H7 (cell line): ENCODE measurements at regions not wholly inside any gene's neighbourhood (a gene's known extent, or its start where the extent isn't known, plus 50 kb on each side); places are given as distances from the start of the nearest gene placed in this dataset.

Source experiments
- DNase-seq: peaks from one replicate; pipeline ENCODE4 v3.0.0; 2012
- H3K27me3 ChIP-seq: 2 replicates; pipeline ENCODE4 v1.6.0; 2011; ENCODE audit warnings: mild to moderate bottlenecking, low read length; ENCODE audit not compliant: control insufficient read depth, insufficient read depth
- H3K36me3 ChIP-seq: replicated peaks from 2 replicates; pipeline ENCODE4 v1.5.1; 2011; ENCODE audit warnings: low read length; ENCODE audit not compliant: control insufficient read depth, insufficient read depth
- H3K4me3 ChIP-seq: 2 replicates; pipeline ENCODE4 v1.5.1; 2011; ENCODE audit warnings: low read depth, mild to moderate bottlenecking, control low read depth, low read length, moderate library complexity; ENCODE audit not compliant: insufficient read depth

DNA sequence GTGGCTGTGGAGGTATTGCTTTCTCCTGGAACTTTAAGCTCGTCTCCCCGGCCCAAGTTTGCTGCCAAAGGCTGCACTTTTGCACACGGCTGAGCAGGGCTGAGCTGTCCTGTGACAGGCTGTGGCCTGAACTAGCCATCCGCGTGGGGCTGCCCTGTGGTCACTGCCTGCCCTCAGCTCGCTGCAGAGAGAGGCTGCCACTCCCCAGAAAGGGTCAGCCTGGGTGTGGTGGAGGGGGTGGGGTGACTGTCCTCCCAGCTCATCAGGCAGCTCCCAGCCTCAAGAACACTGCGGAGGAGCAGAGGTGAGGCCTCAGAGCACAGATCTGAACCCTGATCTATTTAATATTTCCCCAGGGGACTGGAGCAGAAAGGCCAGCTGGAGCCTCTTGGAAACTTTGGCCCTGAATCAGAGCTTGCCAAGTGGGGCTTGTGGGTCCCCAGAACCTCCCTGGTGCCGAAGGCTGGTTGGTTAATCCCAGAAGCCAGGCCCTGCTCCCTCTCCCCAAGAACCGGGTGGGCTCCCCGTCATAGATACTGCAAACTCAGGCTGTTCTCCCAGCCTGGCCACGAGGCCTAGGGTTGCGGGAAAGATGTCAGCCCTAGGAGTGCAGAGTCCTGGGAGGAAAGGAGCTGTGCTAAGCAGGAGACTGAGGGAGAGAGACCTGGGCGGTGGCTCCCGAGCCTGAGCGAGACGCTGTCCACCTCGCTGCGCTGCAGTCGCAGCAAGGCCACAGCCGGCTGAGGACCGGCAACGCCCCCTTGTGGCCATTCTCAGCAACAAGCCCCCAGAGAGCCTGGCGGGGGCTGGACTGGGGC lies 125.1 kb upstream of the IPO9 start:
- DNase-seq = peak; percentile 93
- Histone ChIP-seq H3K4me3 (no peak overlapping the region), H3K36me3 (no peaks in the 10 kb centered on the region)

DNA sequence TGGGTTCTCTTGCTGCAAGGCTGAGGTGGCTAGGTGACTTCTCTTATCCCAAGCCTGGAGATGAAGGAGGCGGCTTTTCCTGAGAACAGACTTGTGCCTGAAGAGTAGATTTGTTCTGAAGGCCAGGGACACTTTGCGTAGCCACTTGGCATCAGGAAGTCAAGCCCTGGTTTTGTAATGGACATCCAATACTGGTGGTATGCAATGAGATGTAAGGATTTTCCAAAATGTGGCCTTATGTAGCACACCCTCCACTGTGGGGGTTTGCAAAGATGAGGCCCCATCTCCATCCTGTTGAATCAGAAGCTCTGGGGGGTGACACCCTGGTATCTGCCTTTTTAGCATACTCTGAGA lies 124.5 kb upstream of the IPO9 start:
- DNase-seq = no peak
- Histone ChIP-seq H3K4me3 (no peak overlapping the region), H3K36me3 (no peaks in the 10 kb centered on the region), H3K27me3 (no peaks in the 10 kb centered on the region)

More for the DNA sequence above, 125.1 kb upstream of the IPO9 start:
- H3K27me3 ChIP-seq = no peaks in the 10 kb centered on the region

DNA sequence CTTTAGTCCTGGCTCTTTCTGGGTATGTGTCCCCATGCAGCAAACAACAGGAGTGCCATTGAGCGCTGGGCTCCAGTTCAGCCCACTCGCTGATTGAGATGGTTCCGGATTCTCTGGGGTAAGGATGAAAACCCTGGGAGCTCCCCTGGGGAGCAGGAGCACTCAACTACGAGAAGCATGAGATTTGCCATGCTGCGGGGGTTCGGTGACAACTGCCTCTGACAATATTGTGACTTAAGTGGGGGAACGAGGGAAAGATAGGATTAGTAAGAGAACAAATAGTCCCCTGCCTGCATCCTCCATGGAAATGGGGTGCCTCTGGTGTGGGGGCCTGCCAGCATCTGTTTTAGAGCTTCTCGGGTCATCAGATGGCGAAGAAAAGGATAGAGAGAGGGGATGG lies 123.6 kb upstream of the IPO9 start:
- no peaks in the 10 kb centered on the region for H3K27me3 ChIP-seq

DNA sequence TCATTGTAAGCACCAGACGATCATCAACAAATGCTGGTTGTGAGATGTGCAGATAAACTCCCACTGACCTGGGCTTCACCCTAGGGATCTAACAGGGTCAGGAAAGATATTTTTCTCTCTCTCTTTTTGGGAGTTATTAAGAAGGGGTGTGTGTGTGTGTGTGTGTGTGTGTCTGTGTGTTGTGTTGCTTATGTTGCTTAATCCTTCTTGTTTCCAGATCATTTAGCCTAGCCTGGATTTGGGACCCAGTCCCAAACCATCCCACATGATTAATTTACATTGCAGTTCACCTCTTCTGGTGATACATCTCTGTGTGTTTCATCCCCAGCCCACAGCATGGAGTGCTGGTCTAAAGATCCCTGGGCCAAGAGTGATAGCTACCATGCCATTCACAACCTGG lies 122.8 kb upstream of the IPO9 start:
- Histone ChIP-seq H3K4me3 (no peak overlapping the region), H3K36me3 (no peaks in the 10 kb centered on the region), H3K27me3 (no peaks in the 10 kb centered on the region)
- DNase-seq = no peak

More for the DNA sequence above, 123.6 kb upstream of the IPO9 start:
- DNase-seq = no peak
- Histone ChIP-seq H3K4me3 (no peak overlapping the region), H3K36me3 (no peaks in the 10 kb centered on the region)

DNA sequence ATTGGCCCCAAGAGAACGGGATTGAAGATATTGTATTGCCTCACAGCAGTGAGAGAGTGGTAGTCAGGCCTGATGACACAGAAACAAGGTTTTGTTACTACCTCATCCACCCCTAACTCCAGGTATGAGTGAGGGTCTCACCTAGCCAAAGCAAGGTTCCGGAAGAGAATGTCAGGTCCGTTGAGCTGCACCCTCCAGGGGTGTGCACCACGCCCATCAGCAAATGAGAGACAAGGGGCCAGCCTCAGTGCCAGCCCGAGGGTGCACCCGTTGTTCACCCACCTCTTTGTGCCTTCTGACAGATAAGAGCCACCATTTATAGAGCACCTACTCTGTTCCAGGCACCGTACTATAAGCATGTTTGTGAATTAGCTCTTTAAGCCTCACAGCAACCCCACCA lies 121.9 kb upstream of the IPO9 start:
- Histone ChIP-seq H3K36me3 (no peaks in the 10 kb centered on the region), H3K4me3 (no peak overlapping the region), H3K27me3 (no peaks in the 10 kb centered on the region)
- no peak for DNase-seq

DNA sequence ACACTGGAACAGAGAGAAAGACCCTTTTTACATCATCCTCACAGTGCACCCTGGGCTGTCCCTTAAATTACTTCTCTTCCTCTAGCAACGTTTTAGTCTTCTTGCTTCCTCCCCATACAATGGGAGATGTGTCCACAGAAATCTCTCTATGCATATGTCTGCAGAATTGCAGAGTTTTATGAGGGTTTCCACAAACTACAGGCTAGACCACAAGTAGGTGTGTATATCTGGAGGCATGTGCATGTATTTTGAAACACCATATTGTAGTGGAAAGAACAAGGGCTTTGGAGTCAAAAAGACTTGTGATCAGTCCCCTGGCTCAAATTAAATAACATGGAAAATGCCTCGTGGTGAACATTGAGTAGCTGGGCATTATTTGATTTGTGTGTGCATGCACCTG lies 121.3 kb upstream of the IPO9 start:
- H3K4me3 ChIP-seq = no peak overlapping the region
- DNase-seq = no peak
- no peaks in the 10 kb centered on the region for H3K36me3 ChIP-seq
- H3K27me3 ChIP-seq = no peaks in the 10 kb centered on the region

DNA sequence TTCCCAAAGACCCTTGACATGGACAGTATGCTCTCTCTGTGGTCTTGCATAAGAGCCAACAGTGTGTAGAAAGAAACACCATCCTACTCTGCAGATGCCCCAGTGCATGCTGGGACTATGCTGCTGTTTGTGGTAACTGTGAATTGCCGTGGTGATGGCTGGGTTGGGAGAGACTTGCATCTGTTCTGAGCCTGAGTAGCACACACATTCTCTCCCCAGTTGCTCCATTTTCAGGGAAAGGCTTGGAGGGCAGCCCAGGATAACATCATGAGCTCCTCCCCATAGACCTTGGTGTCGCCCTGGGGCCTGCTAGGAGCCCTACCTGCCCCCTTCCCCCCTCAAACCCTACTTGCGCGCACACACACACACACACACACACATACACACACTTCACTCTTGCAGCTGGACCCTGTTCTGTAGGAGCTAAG lies 120.9 kb upstream of the IPO9 start:
- Histone ChIP-seq H3K4me3 (no peak overlapping the region), H3K36me3 (no peaks in the 10 kb centered on the region), H3K27me3 (no peaks in the 10 kb centered on the region)
- DNase-seq = no peak

DNA sequence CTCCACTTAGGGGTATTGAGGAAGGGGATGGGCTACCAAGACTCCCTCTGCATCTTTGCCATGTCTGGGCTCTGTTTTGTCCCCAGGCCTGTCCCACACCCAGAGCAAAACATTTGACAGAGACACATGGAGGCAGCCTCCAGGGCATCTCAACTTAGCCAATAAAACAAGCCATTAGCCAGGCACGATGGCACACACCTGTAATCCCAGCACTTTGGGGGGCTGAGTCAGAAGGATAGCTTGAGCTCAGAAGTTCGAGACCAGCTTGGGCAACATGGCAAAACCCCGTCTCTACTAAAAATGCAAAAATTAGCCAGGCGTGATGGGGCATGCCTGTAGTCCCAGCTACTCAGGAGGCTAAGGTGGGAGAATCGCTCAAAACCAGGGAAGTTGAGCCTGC lies 120.3 kb upstream of the IPO9 start:
- Histone ChIP-seq H3K4me3 (no peak overlapping the region), H3K27me3 (no peaks in the 10 kb centered on the region), H3K36me3 (no peaks in the 10 kb centered on the region)
- DNase-seq = no peak

DNA sequence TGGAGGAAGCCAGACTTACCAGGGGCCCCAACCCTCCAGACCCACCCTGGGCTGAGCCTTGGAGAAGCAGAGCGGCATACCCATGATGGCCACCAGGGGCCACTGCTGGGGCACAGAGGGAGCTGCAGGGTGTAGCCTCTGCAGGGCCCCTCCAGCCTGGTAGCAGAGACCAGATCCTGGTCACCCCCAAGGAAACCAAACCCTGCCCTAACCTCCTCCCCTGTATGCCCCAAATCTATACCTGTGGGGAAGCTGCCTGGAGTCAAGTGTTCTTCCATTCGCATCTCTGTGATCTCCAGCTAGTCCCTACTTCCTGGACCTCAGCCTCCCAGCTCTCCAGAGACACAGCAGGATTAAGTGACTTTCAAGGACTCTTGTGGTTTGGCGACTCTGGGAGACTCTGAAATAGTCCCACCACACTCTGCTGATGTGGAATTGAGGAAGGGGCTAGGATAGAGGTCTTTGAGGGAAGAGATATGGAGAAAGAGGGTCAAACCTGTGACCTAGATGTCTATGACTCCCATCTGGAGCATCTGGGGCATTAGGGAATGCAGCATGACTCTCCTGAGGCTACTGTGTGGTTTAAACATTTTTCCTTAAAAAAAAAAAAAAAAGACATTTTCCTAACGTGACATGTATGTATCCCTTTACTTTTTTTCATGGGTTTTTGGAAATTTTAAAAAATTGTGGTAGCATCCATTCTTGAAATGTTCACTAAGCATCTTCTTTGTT lies 119.2 kb upstream of the IPO9 start:
- Histone ChIP-seq H3K4me3 (no peak overlapping the region), H3K27me3 (no peaks in the 10 kb centered on the region), H3K36me3 (no peaks in the 10 kb centered on the region)
- peak; percentile 93 for DNase-seq

DNA sequence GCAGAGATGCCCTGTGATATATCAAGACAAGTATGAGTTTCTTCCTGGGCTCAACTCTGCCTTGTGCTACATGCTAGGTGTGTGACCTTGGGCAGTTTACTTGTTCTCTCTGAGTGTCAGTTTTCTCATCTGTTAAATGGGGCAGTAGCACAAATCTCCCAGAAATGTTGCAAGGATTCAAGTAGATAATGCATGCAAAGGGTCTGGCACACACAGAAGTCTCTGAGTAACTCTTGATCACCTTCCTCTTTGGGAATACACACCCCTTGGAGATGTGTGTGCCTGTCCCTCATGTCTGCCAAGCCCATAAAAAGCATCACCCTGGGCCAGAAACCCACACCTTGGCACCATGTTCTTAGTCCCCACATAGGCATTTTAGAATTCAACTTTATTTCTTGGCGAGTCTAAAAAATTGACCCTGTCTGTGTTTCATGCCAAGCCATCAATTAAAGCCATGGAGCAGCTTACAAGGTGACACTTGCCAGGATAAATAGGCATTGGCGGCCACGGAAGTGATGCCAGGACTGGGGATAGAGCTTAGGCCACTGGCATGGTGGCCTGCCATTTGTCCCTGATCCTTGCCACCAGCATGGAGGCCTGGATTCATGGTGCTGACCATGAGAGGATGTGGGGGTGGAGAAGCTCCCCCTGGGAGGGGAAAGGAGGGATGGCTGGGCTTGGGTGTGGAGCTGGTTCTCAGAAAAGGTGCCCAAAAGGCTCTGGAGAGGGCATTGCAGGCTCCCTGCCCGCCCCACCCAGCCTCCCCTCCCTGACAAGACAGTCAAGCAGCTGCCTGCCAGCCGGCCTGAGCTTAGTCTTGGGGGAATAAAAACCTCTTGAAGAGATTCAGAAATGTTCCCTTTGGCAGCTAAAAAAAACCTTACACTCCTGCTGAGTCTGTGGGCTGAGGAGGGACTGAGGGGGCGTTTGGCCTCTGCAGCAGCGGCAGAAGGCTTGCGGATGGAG lies 118.0 kb upstream of the IPO9 start:
- peak; percentile 31 for DNase-seq
- no peak overlapping the region for H3K4me3 ChIP-seq

DNA sequence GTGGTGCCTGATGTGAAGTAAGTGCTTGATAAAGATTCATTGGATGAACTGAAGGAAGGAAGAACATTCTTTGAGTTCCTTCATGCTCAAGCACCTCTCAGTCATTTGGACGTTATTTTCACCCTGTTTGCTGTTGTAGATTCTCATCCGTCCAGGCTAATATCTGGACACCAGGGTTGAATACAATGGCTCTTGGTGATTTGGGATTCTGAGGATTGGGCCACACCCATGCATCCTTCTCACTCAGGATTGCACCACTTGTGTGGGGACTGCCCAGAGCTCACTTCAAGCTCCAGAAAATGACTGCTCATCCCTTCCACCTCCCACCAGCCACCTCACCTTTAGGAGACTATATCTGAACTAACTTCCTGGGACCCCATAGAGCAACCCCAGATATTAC lies 117.1 kb upstream of the IPO9 start:
- no peaks in the 10 kb centered on the region for H3K36me3 ChIP-seq
- no peak overlapping the region for H3K4me3 ChIP-seq
- H3K27me3 ChIP-seq = no peaks in the 10 kb centered on the region
- DNase-seq = no peak

More for the DNA sequence above, 118.0 kb upstream of the IPO9 start:
- H3K27me3 ChIP-seq = no peaks in the 10 kb centered on the region
- no peaks in the 10 kb centered on the region for H3K36me3 ChIP-seq

DNA sequence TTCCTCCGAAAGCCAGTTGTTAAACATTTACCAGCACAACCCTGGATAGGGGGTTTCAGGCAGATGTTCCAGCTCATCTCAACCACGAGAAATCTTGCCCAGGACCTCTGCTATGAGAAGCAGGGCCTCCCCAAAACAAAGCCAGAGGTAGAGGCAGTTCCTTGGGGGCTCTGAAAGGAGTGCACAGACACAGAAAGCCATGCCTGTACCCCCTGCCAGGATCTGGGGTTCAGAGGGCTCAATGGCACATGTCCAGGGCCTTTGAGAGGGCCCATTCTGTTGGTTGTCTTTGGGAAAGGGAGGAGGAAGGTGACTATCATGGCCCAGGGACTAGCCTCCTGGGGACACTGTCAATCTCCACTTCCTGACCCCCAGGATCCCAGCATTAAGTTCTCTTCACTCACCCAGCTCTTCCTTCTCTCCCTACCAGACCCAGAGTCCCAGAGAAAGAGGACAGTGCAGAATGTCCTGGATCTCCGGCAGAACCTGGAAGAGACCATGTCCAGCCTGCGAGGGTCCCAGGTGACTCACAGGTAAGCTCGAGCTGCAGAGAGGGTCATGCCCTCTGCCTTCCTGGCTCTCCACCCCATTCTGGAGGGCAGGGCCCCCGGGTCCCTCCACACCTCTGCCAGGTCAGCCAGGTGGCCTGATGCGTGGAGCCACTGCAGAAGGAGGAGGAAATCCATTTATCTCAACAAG lies 116.4 kb upstream of the IPO9 start:
- H3K36me3 ChIP-seq = no peaks in the 10 kb centered on the region
- DNase-seq = no peak
- H3K27me3 ChIP-seq = no peaks in the 10 kb centered on the region
- no peak overlapping the region for H3K4me3 ChIP-seq

DNA sequence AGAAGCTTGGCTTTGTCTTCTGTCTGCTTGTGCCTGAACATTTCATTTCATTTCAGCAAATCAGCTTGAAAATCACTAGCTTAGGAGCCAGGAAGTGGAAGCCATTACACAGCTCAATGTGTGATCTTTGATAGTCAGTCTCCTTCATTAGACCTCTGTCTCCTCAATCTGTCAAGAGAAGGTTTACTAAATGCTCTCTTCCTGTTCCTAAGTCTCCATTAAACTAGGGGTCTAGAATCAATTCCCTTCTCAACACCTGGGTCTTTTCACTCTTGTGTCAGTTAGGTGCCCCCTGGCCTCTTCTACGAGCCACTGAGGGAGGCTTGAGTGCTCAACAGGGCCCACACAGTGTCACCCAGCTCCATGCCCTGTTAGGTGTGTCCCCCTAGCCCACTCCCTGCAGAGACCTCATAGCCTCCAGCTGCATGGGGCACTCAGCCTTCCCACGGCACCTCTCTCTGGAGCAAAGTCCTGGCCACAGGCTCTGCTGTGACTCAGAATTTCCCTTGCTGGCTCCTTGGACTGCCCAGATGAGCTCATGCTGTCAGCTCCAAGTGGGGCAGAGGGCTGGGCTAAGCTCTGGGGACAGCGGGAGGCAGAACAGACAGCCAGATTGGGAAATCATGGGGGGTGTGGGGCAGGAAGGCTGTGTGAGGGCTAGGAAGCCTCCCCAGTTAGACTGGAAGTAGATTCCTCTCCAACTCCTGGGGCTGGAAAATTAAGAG lies 115.7 kb upstream of the IPO9 start:
- Histone ChIP-seq H3K36me3 (no peaks in the 10 kb centered on the region), H3K4me3 (no peak overlapping the region), H3K27me3 (no peaks in the 10 kb centered on the region)
- peak; percentile 32 for DNase-seq
